ENCODE measurements at regions not wholly inside any gene's neighbourhood (a gene's known extent, or its start where the extent isn't known, plus 50 kb on each side); places are given as distances from the start of the nearest gene placed in this dataset.
"Not testable (repeated sequence)": the region's sequence is repeated elsewhere in the genome, so short reads cannot be mapped to it uniquely, and the experiment has no call there.

GRCh38 chr4:54596201-54596600 lies 61.6 kb upstream of the KIT start:
- no peak overlapping the region for H3K4me3 ChIP-seq (ENCODE audit: low read depth, low read length)
- DNase-seq: no peak
- TF ChIP-seq, protein P1, sequence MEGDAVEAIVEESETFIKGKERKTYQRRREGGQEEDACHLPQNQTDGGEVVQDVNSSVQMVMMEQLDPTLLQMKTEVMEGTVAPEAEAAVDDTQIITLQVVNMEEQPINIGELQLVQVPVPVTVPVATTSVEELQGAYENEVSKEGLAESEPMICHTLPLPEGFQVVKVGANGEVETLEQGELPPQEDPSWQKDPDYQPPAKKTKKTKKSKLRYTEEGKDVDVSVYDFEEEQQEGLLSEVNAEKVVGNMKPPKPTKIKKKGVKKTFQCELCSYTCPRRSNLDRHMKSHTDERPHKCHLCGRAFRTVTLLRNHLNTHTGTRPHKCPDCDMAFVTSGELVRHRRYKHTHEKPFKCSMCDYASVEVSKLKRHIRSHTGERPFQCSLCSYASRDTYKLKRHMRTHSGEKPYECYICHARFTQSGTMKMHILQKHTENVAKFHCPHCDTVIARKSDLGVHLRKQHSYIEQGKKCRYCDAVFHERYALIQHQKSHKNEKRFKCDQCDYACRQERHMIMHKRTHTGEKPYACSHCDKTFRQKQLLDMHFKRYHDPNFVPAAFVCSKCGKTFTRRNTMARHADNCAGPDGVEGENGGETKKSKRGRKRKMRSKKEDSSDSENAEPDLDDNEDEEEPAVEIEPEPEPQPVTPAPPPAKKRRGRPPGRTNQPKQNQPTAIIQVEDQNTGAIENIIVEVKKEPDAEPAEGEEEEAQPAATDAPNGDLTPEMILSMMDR (IDR thresholded peaks at IDR 0.05; ENCODE audit: low read depth, low read length): no peak
- H3K36me3 ChIP-seq: no peaks in the 10 kb centered on the region
- H3K27ac ChIP-seq: no peak overlapping the region
- no peaks in the 10 kb centered on the region for H3K9me3 ChIP-seq (ENCODE audit: severe bottlenecking)
- no peaks in the 10 kb centered on the region for H3K27me3 ChIP-seq (ENCODE audit: insufficient read depth, low read depth, severe bottlenecking)

- not testable (repeated sequence) for H3K27ac ChIP-seq; H3K27me3 ChIP-seq (ENCODE audit: insufficient read depth, low read depth, severe bottlenecking); DNase-seq; H3K36me3 ChIP-seq; H3K9me3 ChIP-seq (ENCODE audit: severe bottlenecking); H3K4me3 ChIP-seq (ENCODE audit: low read depth, low read length)
Observed at GRCh38 chr4:54597678-54598077, 60.1 kb upstream of the KIT start.

- not testable (repeated sequence) for DNase-seq; H3K27me3 ChIP-seq (ENCODE audit: insufficient read depth, low read depth, severe bottlenecking); H3K36me3 ChIP-seq; H3K9me3 ChIP-seq (ENCODE audit: severe bottlenecking); H3K4me3 ChIP-seq (ENCODE audit: low read depth, low read length); H3K27ac ChIP-seq
Observed at GRCh38 chr4:54602175-54602574, 55.6 kb upstream of the KIT start.

- no peak for DNase-seq
- no peak overlapping the region for H3K27ac ChIP-seq
- H3K4me3 ChIP-seq (ENCODE audit: low read depth, low read length): no peak overlapping the region
- H3K36me3 ChIP-seq: no peaks in the 10 kb centered on the region
- TF ChIP-seq, protein P1 (IDR thresholded peaks at IDR 0.05; ENCODE audit: low read depth, low read length): no peak
- no peaks in the 10 kb centered on the region for H3K9me3 ChIP-seq (ENCODE audit: severe bottlenecking)
- no peaks in the 10 kb centered on the region for H3K27me3 ChIP-seq (ENCODE audit: insufficient read depth, low read depth, severe bottlenecking)
Observed at GRCh38 chr4:54607067-54607466, 50.7 kb upstream of the KIT start.

GRCh38 chr4:54607521-54607920 lies 50.2 kb upstream of the KIT start:
- no peak for DNase-seq
- TF ChIP-seq, protein P1 (IDR thresholded peaks at IDR 0.05; ENCODE audit: low read depth, low read length): no peak
- no peaks in the 10 kb centered on the region for H3K9me3 ChIP-seq (ENCODE audit: severe bottlenecking)
- H3K36me3 ChIP-seq: no peaks in the 10 kb centered on the region
- no peak overlapping the region for H3K27ac ChIP-seq
- no peak overlapping the region for H3K4me3 ChIP-seq (ENCODE audit: low read depth, low read length)
- no peaks in the 10 kb centered on the region for H3K27me3 ChIP-seq (ENCODE audit: insufficient read depth, low read depth, severe bottlenecking)
